SH-SY5Y (cell line): ENCODE measurements at regions not wholly inside any gene's neighbourhood (a gene's known extent, or its start where the extent isn't known, plus 50 kb on each side); places are given as distances from the start of the nearest gene placed in this dataset.

Experiments used
- GATA2 ChIP-seq: IDR thresholded peaks from 2 replicates; pipeline ENCODE4 v1.6.1; 2011; ENCODE audit warnings: mild to moderate bottlenecking, low read depth, low read length
- GATA3 ChIP-seq: IDR thresholded peaks from 2 replicates; pipeline ENCODE4 v1.6.1; 2011; ENCODE audit warnings: low read depth, mild to moderate bottlenecking, low read length, moderate library complexity

GRCh38 chr2:216787851-216788540 is 71.9 kb downstream of the TNP1 start:
- TF ChIP-seq GATA2 (no peak), GATA3 (no peak)

DNA sequence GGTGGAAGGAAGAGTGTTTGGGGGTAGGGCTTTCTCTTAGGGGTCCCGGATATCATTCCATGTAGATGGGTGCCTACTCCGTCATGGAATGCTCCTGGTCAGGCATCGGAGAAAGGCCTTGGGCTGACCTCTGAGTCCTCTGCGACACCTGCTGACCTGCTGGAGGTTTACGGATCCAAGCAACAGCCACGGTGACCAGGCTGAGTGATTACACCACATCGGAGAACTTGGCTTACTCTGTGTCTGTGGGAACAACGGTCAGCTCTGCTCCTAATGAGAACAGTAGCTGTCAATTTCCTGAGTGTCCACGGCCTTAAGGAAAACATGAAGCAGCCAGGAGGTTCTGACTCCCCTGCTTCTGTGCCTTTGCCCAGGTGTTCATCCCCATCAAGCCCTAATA is 73.2 kb downstream of the TNP1 start:
- TF ChIP-seq GATA3, result no peak
- no peak for TF ChIP-seq GATA2

- TF ChIP-seq GATA3 (no peak), GATA2 (no peak)
Observed at GRCh38 chr2:216784456-216784855, 75.4 kb downstream of the TNP1 start.

- TF ChIP-seq GATA2, result no peak
- no peak for TF ChIP-seq GATA3
Observed at GRCh38 chr2:216781709-216782108, 78.2 kb downstream of the TNP1 start.

DNA sequence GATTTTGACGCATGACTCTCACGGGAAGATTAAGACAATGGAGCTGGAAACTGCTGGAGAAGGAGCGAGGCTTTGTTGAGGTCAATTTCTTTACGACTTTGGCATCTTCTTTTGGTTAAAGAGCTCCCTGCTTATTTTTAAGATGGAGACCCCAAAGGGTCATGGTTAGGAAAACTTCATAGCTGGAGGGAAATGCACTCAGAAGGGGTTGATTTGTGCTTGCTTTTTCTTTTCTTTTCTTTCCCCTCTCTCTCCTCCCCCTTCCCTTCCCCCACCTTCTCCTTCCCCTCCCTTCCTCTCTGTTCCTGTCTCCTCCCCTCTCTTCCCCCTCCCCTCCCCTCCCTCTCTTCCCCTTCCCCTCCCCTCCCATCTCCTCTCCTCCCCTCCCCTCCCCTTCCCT is 79.0 kb downstream of the TNP1 start:
- TF ChIP-seq GATA2 (no peak), GATA3 (no peak)

DNA sequence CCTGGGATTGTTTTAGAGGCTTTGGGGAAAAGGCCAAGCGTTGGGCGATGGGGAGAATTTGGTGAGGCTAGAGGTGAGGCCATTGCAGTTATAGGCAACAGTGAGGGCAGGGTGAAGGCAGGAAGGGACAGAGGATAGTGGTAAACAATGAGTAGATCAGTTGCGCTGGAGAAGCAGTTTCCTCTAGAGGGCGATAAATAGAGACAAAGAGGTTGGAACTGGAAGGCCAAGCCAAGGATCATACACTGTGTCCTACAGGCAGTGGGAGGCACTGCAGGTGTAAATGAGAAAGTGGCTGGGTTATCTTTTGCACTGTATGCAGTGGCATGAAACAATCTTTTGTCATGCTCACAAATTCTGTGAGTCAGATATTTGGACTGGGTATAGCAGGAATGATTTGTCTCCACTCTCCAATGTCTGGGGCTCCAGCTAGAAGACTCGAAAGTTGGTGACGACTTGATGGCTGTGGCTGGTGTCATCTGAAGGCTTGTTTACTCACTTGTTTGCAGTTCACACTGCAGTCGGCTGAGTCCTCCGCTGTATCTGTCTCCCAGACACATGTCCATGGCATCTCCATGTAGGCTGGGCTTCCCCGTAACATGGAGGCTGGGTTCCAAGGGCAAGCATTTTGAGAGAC is 82.1 kb downstream of the TNP1 start:
- TF ChIP-seq GATA3 (no peak), GATA2 (no peak)

GRCh38 chr2:216776066-216776850 is 80.9 kb upstream of the IGFBP5 start:
- no peak for TF ChIP-seq GATA2
- no peak for TF ChIP-seq GATA3

DNA sequence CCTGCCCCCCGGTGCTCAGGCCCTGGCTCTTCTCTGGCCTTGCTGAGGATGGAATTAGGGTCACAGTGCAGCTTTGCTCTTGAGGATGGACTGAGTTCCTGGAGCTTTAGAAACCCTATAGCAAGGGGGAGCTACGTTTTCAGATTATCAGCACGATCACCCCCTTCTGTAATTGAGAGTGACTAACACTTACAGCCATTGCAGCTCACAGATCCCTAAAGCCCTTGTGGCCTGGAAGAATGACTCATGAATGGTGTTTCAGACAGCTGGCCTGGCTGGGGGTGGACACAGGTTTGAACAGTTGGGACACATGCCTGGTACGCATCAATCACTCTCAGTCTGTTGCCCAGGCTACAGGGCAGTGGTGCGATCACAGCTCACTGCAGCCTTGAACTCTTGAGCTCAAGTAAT is 79.7 kb upstream of the IGFBP5 start:
- TF ChIP-seq GATA2 (peak; percentile 53), GATA3 (no peak)

DNA sequence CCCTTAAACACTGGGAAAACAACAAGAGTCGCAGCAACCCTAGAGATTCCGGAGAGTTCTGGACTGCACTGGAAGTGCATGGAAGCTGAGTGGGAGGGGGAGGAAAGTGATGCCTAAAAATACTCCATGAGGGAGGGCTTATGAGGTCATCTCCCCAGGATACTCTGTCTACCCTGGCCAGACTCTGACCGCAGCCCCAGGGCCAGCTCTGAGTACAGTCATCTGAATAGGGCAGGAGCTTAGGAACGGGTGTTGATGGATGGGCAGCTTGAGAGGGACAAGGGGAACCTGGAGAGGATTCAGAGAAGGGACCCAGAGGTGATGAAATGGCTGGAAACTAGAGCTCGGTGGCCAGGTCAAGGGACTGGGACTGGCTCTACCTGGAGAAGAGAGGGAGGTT is 79.3 kb upstream of the IGFBP5 start:
- TF ChIP-seq GATA3 (no peak), GATA2 (no peak)

GRCh38 chr2:216774180-216774579 is 78.8 kb upstream of the IGFBP5 start:
- no peak for TF ChIP-seq GATA2
- TF ChIP-seq GATA3, result no peak

DNA sequence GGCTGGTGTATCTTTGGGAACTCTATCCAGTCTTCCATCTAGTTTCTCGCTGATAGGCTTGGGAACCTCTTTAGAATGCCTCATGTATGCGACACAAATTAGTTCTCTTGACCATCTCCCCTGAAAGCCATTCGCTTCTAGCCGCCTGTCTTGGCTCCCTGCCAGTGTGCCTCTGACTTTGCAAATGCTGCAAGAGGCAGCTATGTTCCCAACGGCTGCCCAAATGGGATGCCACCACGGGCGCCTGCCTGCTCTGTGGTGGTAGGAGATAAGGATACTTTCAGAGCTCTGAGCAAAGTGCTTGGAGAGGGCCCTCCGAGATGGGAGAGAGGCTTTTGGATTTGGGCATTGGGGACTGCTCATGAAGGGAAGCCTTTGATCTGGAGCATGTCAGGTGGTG is 77.7 kb upstream of the IGFBP5 start:
- no peak for TF ChIP-seq GATA2
- TF ChIP-seq GATA3, result no peak

- TF ChIP-seq GATA2 (no peak), GATA3 (no peak)
Observed at GRCh38 chr2:216770717-216771116, 75.4 kb upstream of the IGFBP5 start.

DNA sequence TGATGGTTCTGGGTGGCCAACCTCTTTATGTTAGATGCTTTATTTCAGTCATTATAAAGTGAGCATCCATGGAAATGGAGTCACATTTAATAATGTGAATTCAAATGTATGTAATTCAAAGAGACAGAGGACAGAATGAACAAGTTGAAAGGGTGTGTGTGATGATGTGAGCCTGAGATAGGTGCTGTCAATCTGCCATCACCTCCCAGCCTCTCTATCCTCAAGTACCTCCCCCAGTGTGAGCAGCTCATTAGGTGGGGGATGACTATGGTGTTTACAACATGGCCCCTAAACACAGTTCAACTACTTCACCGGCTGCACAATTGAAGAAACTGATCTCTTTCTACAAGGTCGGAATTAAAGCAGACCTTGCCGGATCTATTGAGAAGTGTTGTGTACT is 74.7 kb upstream of the IGFBP5 start:
- TF ChIP-seq GATA2, result no peak
- no peak for TF ChIP-seq GATA3

GRCh38 chr2:216769626-216770025 is 74.3 kb upstream of the IGFBP5 start:
- TF ChIP-seq GATA3 (no peak), GATA2 (no peak)
